ENCODE measurements at regions not wholly inside any gene's neighbourhood (a gene's known extent, or its start where the extent isn't known, plus 50 kb on each side); places are given as distances from the start of the nearest gene placed in this dataset.

- H4K20me1 ChIP-seq (ENCODE audit: control insufficient read depth, extremely low read depth, insufficient read depth, low read length), result no peaks in the 10 kb centered on the region
- no peaks in the 10 kb centered on the region for H3K79me2 ChIP-seq (ENCODE audit: control insufficient read depth, insufficient read depth, low read length)
- H2AFZ ChIP-seq (ENCODE audit: low read length), result no peak overlapping the region
- no peaks in the 10 kb centered on the region for H3K36me3 ChIP-seq (ENCODE audit: control insufficient read depth, insufficient read depth, low read length)
- no peaks in the 10 kb centered on the region for H3K9me3 ChIP-seq (ENCODE audit: control insufficient read depth, insufficient read depth, low read depth, low read length)
- no peak overlapping the region for H3K9ac ChIP-seq (ENCODE audit: insufficient read depth, low read length)
- TF ChIP-seq EZH2 (IDR thresholded peaks at IDR 0.05; ENCODE audit: low read length, missing control alignments) (no peak), CTCF (conservative IDR thresholded peaks at IDR 0.05 in 1 of 2, IDR thresholded peaks at IDR 0.05 in 1 of 2; ENCODE audit: low read depth in 1 of 2, low read length in 2 of 2) (no peak)
- H3K27ac ChIP-seq (ENCODE audit: insufficient read depth, low read length), result no peak overlapping the region
- H3K4me1 ChIP-seq (ENCODE audit: control insufficient read depth, extremely low read depth, insufficient read depth, low read length), result no peaks in the 10 kb centered on the region
- H3K4me3 ChIP-seq (replicated peaks in 1 of 4; ENCODE audit: control extremely low read depth in 1 of 4, insufficient read depth in 1 of 4, low read depth in 3 of 4, low read length in 4 of 4), result no peak overlapping the region
- H3K4me2 ChIP-seq (ENCODE audit: extremely low read depth, insufficient read depth, low read length), result no peak overlapping the region
- H3K27me3 ChIP-seq (ENCODE audit: control insufficient read depth, insufficient read depth, low read length), result no peaks in the 10 kb centered on the region
- no peak for DNase-seq (ENCODE audit: low read depth in 2 of 2)
Observed at GRCh38 chr1:60705026-60705425, 377.3 kb upstream of the NFIA start.

GRCh38 chr1:60703155-60703554 lies 379.2 kb upstream of the NFIA start:
- H3K27ac ChIP-seq (ENCODE audit: insufficient read depth, low read length), result no peak overlapping the region
- H3K79me2 ChIP-seq (ENCODE audit: control insufficient read depth, insufficient read depth, low read length), result no peaks in the 10 kb centered on the region
- no peak for DNase-seq (ENCODE audit: low read depth in 2 of 2)
- H3K4me1 ChIP-seq (ENCODE audit: control insufficient read depth, extremely low read depth, insufficient read depth, low read length), result no peaks in the 10 kb centered on the region
- no peak overlapping the region for H3K9ac ChIP-seq (ENCODE audit: insufficient read depth, low read length)
- H2AFZ ChIP-seq (ENCODE audit: low read length), result no peak overlapping the region
- H3K27me3 ChIP-seq (ENCODE audit: control insufficient read depth, insufficient read depth, low read length), result no peaks in the 10 kb centered on the region
- H3K4me3 ChIP-seq (replicated peaks in 1 of 4; ENCODE audit: control extremely low read depth in 1 of 4, insufficient read depth in 1 of 4, low read depth in 3 of 4, low read length in 4 of 4), result no peak overlapping the region
- no peak overlapping the region for H3K4me2 ChIP-seq (ENCODE audit: extremely low read depth, insufficient read depth, low read length)
- no peak for TF ChIP-seq EZH2 (IDR thresholded peaks at IDR 0.05; ENCODE audit: low read length, missing control alignments)
- TF ChIP-seq CTCF (conservative IDR thresholded peaks at IDR 0.05 in 1 of 2, IDR thresholded peaks at IDR 0.05 in 1 of 2; ENCODE audit: low read depth in 1 of 2, low read length in 2 of 2), result no peak
- H4K20me1 ChIP-seq (ENCODE audit: control insufficient read depth, extremely low read depth, insufficient read depth, low read length), result no peaks in the 10 kb centered on the region
- H3K36me3 ChIP-seq (ENCODE audit: control insufficient read depth, insufficient read depth, low read length), result no peaks in the 10 kb centered on the region
- no peaks in the 10 kb centered on the region for H3K9me3 ChIP-seq (ENCODE audit: control insufficient read depth, insufficient read depth, low read depth, low read length)

GRCh38 chr1:60699325-60699724 lies 383.0 kb upstream of the NFIA start:
- H4K20me1 ChIP-seq (ENCODE audit: control insufficient read depth, extremely low read depth, insufficient read depth, low read length), result no peaks in the 10 kb centered on the region
- no peak overlapping the region for H2AFZ ChIP-seq (ENCODE audit: low read length)
- no peak overlapping the region for H3K27ac ChIP-seq (ENCODE audit: insufficient read depth, low read length)
- no peaks in the 10 kb centered on the region for H3K36me3 ChIP-seq (ENCODE audit: control insufficient read depth, insufficient read depth, low read length)
- H3K4me1 ChIP-seq (ENCODE audit: control insufficient read depth, extremely low read depth, insufficient read depth, low read length), result no peaks in the 10 kb centered on the region
- TF ChIP-seq EZH2 (IDR thresholded peaks at IDR 0.05; ENCODE audit: low read length, missing control alignments) (no peak), CTCF (conservative IDR thresholded peaks at IDR 0.05 in 1 of 2, IDR thresholded peaks at IDR 0.05 in 1 of 2; ENCODE audit: low read depth in 1 of 2, low read length in 2 of 2) (no peak)
- H3K79me2 ChIP-seq (ENCODE audit: control insufficient read depth, insufficient read depth, low read length), result no peaks in the 10 kb centered on the region
- no peak for DNase-seq (ENCODE audit: low read depth in 2 of 2)
- H3K4me2 ChIP-seq (ENCODE audit: extremely low read depth, insufficient read depth, low read length), result no peak overlapping the region
- H3K9me3 ChIP-seq (ENCODE audit: control insufficient read depth, insufficient read depth, low read depth, low read length), result no peaks in the 10 kb centered on the region
- H3K4me3 ChIP-seq (replicated peaks in 1 of 4; ENCODE audit: control extremely low read depth in 1 of 4, insufficient read depth in 1 of 4, low read depth in 3 of 4, low read length in 4 of 4), result no peak overlapping the region
- no peaks in the 10 kb centered on the region for H3K27me3 ChIP-seq (ENCODE audit: control insufficient read depth, insufficient read depth, low read length)
- no peak overlapping the region for H3K9ac ChIP-seq (ENCODE audit: insufficient read depth, low read length)

Measured in fibroblast of lung (primary cell).